ENCODE measurements at regions not wholly inside any gene's neighbourhood (a gene's known extent, or its start where the extent isn't known, plus 50 kb on each side); places are given as distances from the start of the nearest gene placed in this dataset.

GRCh38 chr9:91071184-91071990 is 269.8 kb downstream of the SYK start:
- H3K27ac ChIP-seq: no peak overlapping the region
- TF ChIP-seq CTCF (conservative IDR thresholded peaks at IDR 0.05): no peak

GRCh38 chr9:91073049-91073810 is 271.6 kb downstream of the SYK start:
- H3K27ac ChIP-seq: no peak overlapping the region
- TF ChIP-seq CTCF (conservative IDR thresholded peaks at IDR 0.05) (no peak), ZFX (IDR thresholded peaks at IDR 0.05) (no peak)

- H3K27ac ChIP-seq: no peak overlapping the region
- TF ChIP-seq ZFX (IDR thresholded peaks at IDR 0.05): no peak
- TF ChIP-seq CTCF (conservative IDR thresholded peaks at IDR 0.05): no peak
Observed at GRCh38 chr9:91073811-91074771, 272.5 kb downstream of the SYK start.

- no peak overlapping the region for H3K27ac ChIP-seq
- TF ChIP-seq ZFX (IDR thresholded peaks at IDR 0.05): no peak
- no peak for TF ChIP-seq CTCF (conservative IDR thresholded peaks at IDR 0.05)
Observed at GRCh38 chr9:91074866-91075265, 273.2 kb downstream of the SYK start.

- TF ChIP-seq CTCF (conservative IDR thresholded peaks at IDR 0.05): no peak
- no peak for TF ChIP-seq ZFX (IDR thresholded peaks at IDR 0.05)
- H3K27ac ChIP-seq: no peak overlapping the region
Observed at GRCh38 chr9:91075279-91075678, 273.7 kb downstream of the SYK start.

- H3K27ac ChIP-seq: no peak overlapping the region
- no peak for TF ChIP-seq ZFX (IDR thresholded peaks at IDR 0.05)
- TF ChIP-seq CTCF (conservative IDR thresholded peaks at IDR 0.05): no peak
Observed at GRCh38 chr9:91077624-91078368, 276.2 kb downstream of the SYK start.
